Common myeloid progenitor, CD34-positive (primary cell): ENCODE measurements at regions not wholly inside any gene's neighbourhood (a gene's known extent, or its start where the extent isn't known, plus 50 kb on each side); places are given as distances from the start of the nearest gene placed in this dataset.

Experiments
- CTCF ChIA-PET: fragments of 350-600 bp; sonication (Branson Sonifier 250); formaldehyde crosslinking; loops from one replicate; lab custom pipeline; 2021; ENCODE audit warnings: antibody characterized with exemption; lab: Charles Lee
- POLR2A ChIA-PET: fragments of 350-600 bp; sonication (Branson Sonifier 250); formaldehyde crosslinking; loops from one replicate; lab custom pipeline; 2021; ENCODE audit warnings: antibody characterized with exemption; lab: Charles Lee
- DNase-seq, 3 donors: peaks; one replicate each; pipeline versions ENCODE4 v3.0.0 to v3.0.0-alpha.2; 2013
- H3K27ac ChIP-seq, 2 experiments: 1 replicate in 1 of 2; 2 replicates in 1 of 2; pipeline ENCODE4 v1.7.0; 2013; ENCODE audit warnings: inconsistent platforms in 2 of 2, low read length in 2 of 2, mild to moderate bottlenecking in 2 of 2, low read depth in 1 of 2, moderate library complexity in 1 of 2; ENCODE audit not compliant: severe bottlenecking in 2 of 2, insufficient read depth in 1 of 2, poor library complexity in 1 of 2
- H3K27me3 ChIP-seq, 5 experiments: replicated peaks in 2 of 5; 1 replicate in 3 of 5; 2 replicates in 2 of 5; pipeline versions ENCODE4 v1.6.1 to v1.7.0; 2013; ENCODE audit warnings: low read length in 4 of 5, mild to moderate bottlenecking in 2 of 5, moderate library complexity in 2 of 5, inconsistent platforms in 1 of 5; ENCODE audit not compliant: insufficient read depth in 5 of 5, control insufficient read depth in 4 of 5
- H3K36me3 ChIP-seq, 4 experiments: 1 replicate in 2 of 4; 2 replicates in 2 of 4; pipeline versions ENCODE4 v1.6.1 to v1.7.0; 2013; ENCODE audit warnings: low read length in 3 of 4, control low read depth in 1 of 4, mild to moderate bottlenecking in 1 of 4; ENCODE audit not compliant: control insufficient read depth in 4 of 4, insufficient read depth in 4 of 4
- H3K4me1 ChIP-seq, 4 experiments: 1 replicate in 3 of 4; 2 replicates in 1 of 4; pipeline versions ENCODE4 v1.6.1 to v1.7.1; 2013; ENCODE audit warnings: low read length in 3 of 4, mild to moderate bottlenecking in 3 of 4, control low read depth in 1 of 4, inconsistent platforms in 1 of 4, moderate library complexity in 1 of 4; ENCODE audit not compliant: control insufficient read depth in 4 of 4, insufficient read depth in 4 of 4; ENCODE audit errors: control extremely low read depth in 1 of 4
- H3K4me3 ChIP-seq, 7 experiments: 1 replicate in 4 of 7; 2 replicates in 3 of 7; pipeline versions ENCODE4 v1.5.1 to v1.7.0; 2013; ENCODE audit warnings: mild to moderate bottlenecking in 7 of 7, low read length in 6 of 7, moderate library complexity in 6 of 7, inconsistent platforms in 2 of 7, low read depth in 2 of 7, control low read depth in 1 of 7; ENCODE audit not compliant: insufficient read depth in 4 of 7, control insufficient read depth in 1 of 7; ENCODE audit errors: extremely low read depth in 1 of 7
- H3K9me3 ChIP-seq, 5 experiments: 1 replicate in 4 of 5; 2 replicates in 1 of 5; pipeline versions ENCODE4 v1.6.1 to v1.7.1; 2013; ENCODE audit warnings: low read length in 4 of 5, mild to moderate bottlenecking in 2 of 5, inconsistent platforms in 1 of 5, low read depth in 1 of 5, moderate library complexity in 1 of 5; ENCODE audit not compliant: control insufficient read depth in 4 of 5, insufficient read depth in 2 of 5; ENCODE audit errors: control extremely low read depth in 1 of 5
- WGBS: methylation state at CpG from one replicate; pipeline ENCODE4 v1.1.5; 2013; ENCODE audit not compliant: insufficient coverage; 5-methylcytosine and 5-hydroxymethylcytosine counted together

DNA sequence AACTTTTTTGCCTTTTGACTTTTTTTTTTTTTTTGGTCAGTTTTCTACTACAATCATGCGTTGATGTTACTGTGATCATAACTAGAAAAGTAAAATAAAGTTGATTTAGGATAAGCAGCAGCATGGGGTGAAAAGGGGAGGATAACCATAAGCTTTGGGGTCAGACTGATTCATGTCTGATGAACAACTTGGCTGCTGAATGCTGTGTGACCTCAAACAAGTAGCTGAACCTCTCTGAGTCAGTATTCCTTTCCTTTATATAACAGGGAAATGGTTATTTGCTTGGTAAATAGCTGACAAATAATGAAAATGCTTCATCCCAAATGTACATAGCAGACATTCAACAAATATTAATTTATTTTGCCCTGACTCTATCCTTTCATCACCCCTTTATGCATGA is 413.0 kb downstream of the VRK1 start:
- CTCF ChIA-PET: no interaction called here

DNA sequence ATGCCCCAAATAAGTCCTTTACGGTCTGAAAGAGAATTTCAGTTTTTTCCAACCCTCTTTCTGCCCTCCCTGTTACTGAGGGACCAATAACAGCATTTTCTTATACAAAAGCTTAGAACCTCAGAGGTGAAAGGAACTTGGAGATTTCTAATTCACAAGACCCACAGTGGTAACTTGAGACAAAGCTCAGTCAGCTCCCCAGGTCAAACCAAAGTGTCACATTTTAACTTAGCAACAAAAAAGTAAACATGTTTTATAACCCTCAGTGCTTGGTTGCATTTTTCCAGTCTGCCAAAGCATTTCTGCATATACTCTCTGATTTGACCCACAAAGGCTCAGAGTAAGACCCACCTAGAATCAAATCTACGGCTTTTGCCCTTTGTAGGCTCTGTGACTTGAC is 415.2 kb downstream of the VRK1 start:
- DNase-seq: no peak
- no peak overlapping the region for H3K27ac ChIP-seq
- CTCF ChIA-PET: interaction anchor here (1.0 kb wide), 1 partner anchor 62 kb away, joined by 3 read pairs; no protein-coding TSS in a partner anchor
- no peaks in the 10 kb centered on the region for H3K9me3 ChIP-seq
- no peaks in the 10 kb centered on the region for H3K36me3 ChIP-seq
- POLR2A ChIA-PET: no interaction called here
- H3K4me3 ChIP-seq: no peak overlapping the region
- H3K27me3 ChIP-seq: peaks cover 0 to 1% (median 0%) of the 10 kb centered on the region in 5 experiments
- WGBS: no CpG with 5 or more reads among the region's 2 CpGs
- H3K4me1 ChIP-seq: peaks cover 0 to 5% (median 3%) of the 10 kb centered on the region in 4 experiments

More for the DNA sequence above, 413.0 kb downstream of the VRK1 start:
- no peak for DNase-seq
- H3K36me3 ChIP-seq: no peaks in the 10 kb centered on the region
- WGBS: no CpG with 5 or more reads among the region's 1 CpG
- no peaks in the 10 kb centered on the region for H3K9me3 ChIP-seq
- H3K4me3 ChIP-seq: no peak overlapping the region
- no peaks in the 10 kb centered on the region for H3K4me1 ChIP-seq
- no peak overlapping the region for H3K27ac ChIP-seq
- POLR2A ChIA-PET: no interaction called here
- H3K27me3 ChIP-seq: no peaks in the 10 kb centered on the region

GRCh38 chr14:97213720-97214119 is 416.5 kb downstream of the VRK1 start:
- 100% methylated on average over 3 of the region's 4 CpGs for WGBS
- no peaks in the 10 kb centered on the region for H3K36me3 ChIP-seq
- ChIA-PET CTCF (no interaction called here), POLR2A (no interaction called here)
- H3K27ac ChIP-seq: no peak overlapping the region
- H3K9me3 ChIP-seq: no peaks in the 10 kb centered on the region
- H3K4me1 ChIP-seq: peaks cover 0 to 18% (median 13%) of the 10 kb centered on the region in 4 experiments
- no peak for DNase-seq
- peaks cover 0 to 5% (median 0%) of the 10 kb centered on the region in 5 experiments for H3K27me3 ChIP-seq
- no peak overlapping the region for H3K4me3 ChIP-seq

GRCh38 chr14:97215263-97215969 is 418.2 kb downstream of the VRK1 start:
- CTCF ChIA-PET: interaction anchor here (0.7 to 1.2 kb wide), 3 partner anchors 32 to 634 kb away, joined by 3 to 4 read pairs (median 3); no protein-coding TSS in a partner anchor
- Histone ChIP-seq H3K27ac (no peak overlapping the region), H3K4me1 (peaks cover 3 to 30% (median 27%) of the 10 kb centered on the region in 4 experiments), H3K4me3 (no peak overlapping the region), H3K9me3 (no peaks in the 10 kb centered on the region), H3K27me3 (peaks cover 0 to 19% (median 0%) of the 10 kb centered on the region in 5 experiments), H3K36me3 (no peaks in the 10 kb centered on the region)
- WGBS: no CpG with 5 or more reads among the region's 4 CpGs
- DNase-seq: no peak
- POLR2A ChIA-PET: interaction anchor here (0.6 kb wide), 1 partner anchor 215 kb away, joined by 3 read pairs; no protein-coding TSS in a partner anchor

GRCh38 chr14:97217111-97217885 is 420.1 kb downstream of the VRK1 start:
- DNase-seq: peak; percentile 12 to 60 (median 47)
- POLR2A ChIA-PET: no interaction called here
- H3K27ac ChIP-seq: no peak overlapping the region
- CTCF ChIA-PET: interaction anchor here (1.1 kb wide), 1 partner anchor 35 kb away, joined by 3 read pairs; no protein-coding TSS in a partner anchor
- no peak overlapping the region for H3K4me3 ChIP-seq
- peaks cover 3 to 39% (median 33%) of the 10 kb centered on the region in 4 experiments for H3K4me1 ChIP-seq
- H3K9me3 ChIP-seq: no peaks in the 10 kb centered on the region
- H3K36me3 ChIP-seq: no peaks in the 10 kb centered on the region
- peaks cover 0 to 23% (median 0%) of the 10 kb centered on the region in 5 experiments for H3K27me3 ChIP-seq
- 61% methylated on average over 11 of the region's 12 CpGs for WGBS

- no peaks in the 10 kb centered on the region for H3K36me3 ChIP-seq
- H3K9me3 ChIP-seq: no peaks in the 10 kb centered on the region
- H3K27me3 ChIP-seq: peaks cover 0 to 23% (median 0%) of the 10 kb centered on the region in 5 experiments
- H3K4me3 ChIP-seq: peak overlapping the region in 6 of 7 experiments; percentile 55 to 81 (median 68)
- peaks cover 3 to 43% (median 34%) of the 10 kb centered on the region in 4 experiments for H3K4me1 ChIP-seq
- ChIA-PET POLR2A (no interaction called here), CTCF (interaction anchor here (1.0 to 1.2 kb wide), 2 partner anchors 21 to 55 kb away, joined by 3 read pairs; no protein-coding TSS in a partner anchor)
- H3K27ac ChIP-seq: no peak overlapping the region
- DNase-seq: no peak
- no CpG with 5 or more reads among the region's 15 CpGs for WGBS
Observed at GRCh38 chr14:97218274-97218673, 421.1 kb downstream of the VRK1 start.
